ENCODE measurements at regions not wholly inside any gene's neighbourhood (a gene's known extent, or its start where the extent isn't known, plus 50 kb on each side); places are given as distances from the start of the nearest gene placed in this dataset.

GRCh38 chr17:5635949-5636348 lies 51.6 kb upstream of the NLRP1 start:
- DNase-seq: no peak
- Mint-ChIP-seq H3K27me3 (peaks cover 45% of the 10 kb centered on the region), H3K4me1 (peaks cover 2% of the 10 kb centered on the region), H3K9me3 (ENCODE audit: low read depth) (no peaks in the 10 kb centered on the region), H3K27ac (no peak overlapping the region), H3K36me3 (no peaks in the 10 kb centered on the region), H3K4me3 (no peak overlapping the region)
- CTCF ChIA-PET: no interaction called here
- ATAC-seq: no peak

GRCh38 chr17:5638596-5638995 lies 54.3 kb upstream of the NLRP1 start:
- ATAC-seq (no peak), DNase-seq (no peak)
- Mint-ChIP-seq H3K27me3 (peaks cover 37% of the 10 kb centered on the region), H3K27ac (no peak overlapping the region), H3K4me1 (peaks cover 2% of the 10 kb centered on the region), H3K4me3 (no peak overlapping the region), H3K36me3 (no peaks in the 10 kb centered on the region), H3K9me3 (ENCODE audit: low read depth) (no peaks in the 10 kb centered on the region)
- CTCF ChIA-PET: no interaction called here

GRCh38 chr17:5640726-5641125 lies 56.4 kb upstream of the NLRP1 start:
- CTCF ChIA-PET: no interaction called here

GRCh38 chr17:5642752-5643151 lies 58.4 kb upstream of the NLRP1 start:
- DNase-seq: no peak
- no peaks in the 10 kb centered on the region for H3K36me3 Mint-ChIP-seq
- ATAC-seq: no peak
- H3K4me3 Mint-ChIP-seq: no peak overlapping the region
- no peaks in the 10 kb centered on the region for H3K9me3 Mint-ChIP-seq (ENCODE audit: low read depth)
- CTCF ChIA-PET: interaction anchor here (0.7 kb wide), 1 partner anchor 44 kb away, joined by 3 read pairs; no protein-coding TSS in a partner anchor
- H3K27ac Mint-ChIP-seq: no peak overlapping the region
- peaks cover 2% of the 10 kb centered on the region for H3K4me1 Mint-ChIP-seq
- H3K27me3 Mint-ChIP-seq: peaks cover 31% of the 10 kb centered on the region

More at GRCh38 chr17:5640726-5641125, 56.4 kb upstream of the NLRP1 start:
- Mint-ChIP-seq H3K4me1 (peaks cover 2% of the 10 kb centered on the region), H3K36me3 (no peaks in the 10 kb centered on the region), H3K4me3 (no peak overlapping the region), H3K27me3 (peaks cover 33% of the 10 kb centered on the region), H3K27ac (no peak overlapping the region), H3K9me3 (ENCODE audit: low read depth) (no peaks in the 10 kb centered on the region)
- DNase-seq: no peak
- ATAC-seq: no peak

GRCh38 chr17:5644065-5644464 lies 59.8 kb upstream of the NLRP1 start:
- CTCF ChIA-PET: no interaction called here
- H3K27ac Mint-ChIP-seq: no peak overlapping the region
- no peaks in the 10 kb centered on the region for H3K4me1 Mint-ChIP-seq
- no peaks in the 10 kb centered on the region for H3K36me3 Mint-ChIP-seq
- ATAC-seq (no peak), DNase-seq (no peak)
- no peaks in the 10 kb centered on the region for H3K9me3 Mint-ChIP-seq (ENCODE audit: low read depth)
- H3K27me3 Mint-ChIP-seq: peaks cover 25% of the 10 kb centered on the region
- no peak overlapping the region for H3K4me3 Mint-ChIP-seq

- H3K27ac Mint-ChIP-seq: no peak overlapping the region
- peaks cover 5% of the 10 kb centered on the region for H3K36me3 Mint-ChIP-seq
- peaks cover 33% of the 10 kb centered on the region for H3K27me3 Mint-ChIP-seq
- ATAC-seq (no peak), DNase-seq (no peak)
- no peaks in the 10 kb centered on the region for H3K4me1 Mint-ChIP-seq
- H3K4me3 Mint-ChIP-seq: no peak overlapping the region
- CTCF ChIA-PET: interaction anchor here (0.6 to 1.0 kb wide), 2 partner anchors 59 to 822 kb away, joined by 3 read pairs; no protein-coding TSS in a partner anchor
- H3K9me3 Mint-ChIP-seq (ENCODE audit: low read depth): peaks cover 9% of the 10 kb centered on the region
Observed at GRCh38 chr17:5651348-5651747, 67.0 kb upstream of the NLRP1 start.

- Mint-ChIP-seq H3K27me3 (peaks cover 1% of the 10 kb centered on the region), H3K27ac (no peak overlapping the region), H3K9me3 (ENCODE audit: low read depth) (no peaks in the 10 kb centered on the region), H3K4me3 (no peak overlapping the region), H3K36me3 (no peaks in the 10 kb centered on the region), H3K4me1 (no peaks in the 10 kb centered on the region)
- no peak for ATAC-seq
- DNase-seq: no peak
- CTCF ChIA-PET: no interaction called here
Observed at GRCh38 chr17:5661491-5662125, 77.3 kb upstream of the NLRP1 start.

GRCh38 chr17:5662409-5663085 lies 78.2 kb upstream of the NLRP1 start:
- H3K36me3 Mint-ChIP-seq: no peaks in the 10 kb centered on the region
- ATAC-seq: no peak
- H3K27ac Mint-ChIP-seq: no peak overlapping the region
- H3K4me1 Mint-ChIP-seq: no peaks in the 10 kb centered on the region
- DNase-seq: no peak
- H3K9me3 Mint-ChIP-seq (ENCODE audit: low read depth): no peaks in the 10 kb centered on the region
- H3K4me3 Mint-ChIP-seq: no peak overlapping the region
- CTCF ChIA-PET: no interaction called here
- H3K27me3 Mint-ChIP-seq: no peaks in the 10 kb centered on the region

GRCh38 chr17:5665164-5665563 lies 80.9 kb upstream of the NLRP1 start:
- no peaks in the 10 kb centered on the region for H3K9me3 Mint-ChIP-seq (ENCODE audit: low read depth)
- CTCF ChIA-PET: no interaction called here
- H3K36me3 Mint-ChIP-seq: no peaks in the 10 kb centered on the region
- H3K27ac Mint-ChIP-seq: no peak overlapping the region
- ATAC-seq (no peak), DNase-seq (no peak)
- no peaks in the 10 kb centered on the region for H3K4me1 Mint-ChIP-seq
- H3K4me3 Mint-ChIP-seq: no peak overlapping the region
- peaks cover 9% of the 10 kb centered on the region for H3K27me3 Mint-ChIP-seq

- CTCF ChIA-PET: no interaction called here
- Mint-ChIP-seq H3K9me3 (ENCODE audit: low read depth) (no peaks in the 10 kb centered on the region), H3K36me3 (no peaks in the 10 kb centered on the region), H3K4me3 (no peak overlapping the region), H3K4me1 (no peaks in the 10 kb centered on the region), H3K27me3 (peaks cover 10% of the 10 kb centered on the region), H3K27ac (no peak overlapping the region)
- no peak for DNase-seq
- ATAC-seq: no peak
Observed at GRCh38 chr17:5667871-5668270, 83.6 kb upstream of the NLRP1 start.

- no peaks in the 10 kb centered on the region for H3K4me1 Mint-ChIP-seq
- DNase-seq (no peak), ATAC-seq (no peak)
- no peaks in the 10 kb centered on the region for H3K9me3 Mint-ChIP-seq (ENCODE audit: low read depth)
- H3K27me3 Mint-ChIP-seq: peaks cover 10% of the 10 kb centered on the region
- H3K4me3 Mint-ChIP-seq: no peak overlapping the region
- CTCF ChIA-PET: no interaction called here
- H3K27ac Mint-ChIP-seq: no peak overlapping the region
- H3K36me3 Mint-ChIP-seq: no peaks in the 10 kb centered on the region
Observed at GRCh38 chr17:5668557-5669138, 84.3 kb upstream of the NLRP1 start.

GRCh38 chr17:5669191-5669590 lies 84.9 kb upstream of the NLRP1 start:
- DNase-seq: no peak
- Mint-ChIP-seq H3K27ac (no peak overlapping the region), H3K4me3 (no peak overlapping the region), H3K36me3 (no peaks in the 10 kb centered on the region), H3K9me3 (ENCODE audit: low read depth) (no peaks in the 10 kb centered on the region), H3K27me3 (peaks cover 10% of the 10 kb centered on the region), H3K4me1 (no peaks in the 10 kb centered on the region)
- ATAC-seq: no peak
- CTCF ChIA-PET: no interaction called here

- CTCF ChIA-PET: interaction anchor here (1.4 kb wide), 1 partner anchor 34 kb away, joined by 3 read pairs; no protein-coding TSS in a partner anchor
- Mint-ChIP-seq H3K36me3 (no peaks in the 10 kb centered on the region), H3K4me3 (no peak overlapping the region), H3K27me3 (peaks cover 19% of the 10 kb centered on the region), H3K4me1 (no peaks in the 10 kb centered on the region), H3K9me3 (ENCODE audit: low read depth) (no peaks in the 10 kb centered on the region), H3K27ac (no peak overlapping the region)
- ATAC-seq (no peak), DNase-seq (no peak)
Observed at GRCh38 chr17:5672141-5672540, 87.8 kb upstream of the NLRP1 start.

- Mint-ChIP-seq H3K36me3 (no peaks in the 10 kb centered on the region), H3K27ac (no peak overlapping the region), H3K9me3 (ENCODE audit: low read depth) (no peaks in the 10 kb centered on the region), H3K27me3 (peaks cover 25% of the 10 kb centered on the region), H3K4me1 (no peaks in the 10 kb centered on the region), H3K4me3 (no peak overlapping the region)
- no peak for ATAC-seq
- DNase-seq: no peak
- CTCF ChIA-PET: no interaction called here
Observed at GRCh38 chr17:5672815-5673430, 88.6 kb upstream of the NLRP1 start.

All from activated CD8-positive, alpha-beta memory T cell treated with anti-CD3 and anti-CD28 coated beads, Interleukin-2, amount 10 ng/mL, durations not matched to agents 7 days and 5 days (primary cell).